ENCODE measurements at regions not wholly inside any gene's neighbourhood (a gene's known extent, or its start where the extent isn't known, plus 50 kb on each side); places are given as distances from the start of the nearest gene placed in this dataset.

- 41% methylated on average over 13 of the region's 18 CpGs for WGBS (ENCODE audit: insufficient coverage, low coverage, low lambda C conversion rate, missing lambda C conversion rate)
- Histone ChIP-seq H3K4me3 (no peak overlapping the region), H3K27ac (no peak overlapping the region), H3K4me1 (no peaks in the 10 kb centered on the region), H3K9me3 (no peaks in the 10 kb centered on the region), H3K27me3 (no peaks in the 10 kb centered on the region), H3K36me3 (no peaks in the 10 kb centered on the region)
- DNase-seq = no peak
- intact Hi-C loops (cut with DNase I) = no loop called here
- TF ChIP-seq POLR2A (IDR thresholded peaks at IDR 0.05) = no peak
- TF ChIP-seq CTCF (IDR thresholded peaks at IDR 0.05) = no peak
- no peak for ATAC-seq
Observed at GRCh38 chr16:86150641-86151238, 251.8 kb downstream of the IRF8 start.

- WGBS (ENCODE audit: insufficient coverage, low coverage, low lambda C conversion rate, missing lambda C conversion rate) = 74% methylated on average over 16 of the region's 22 CpGs
- Histone ChIP-seq H3K27ac (no peak overlapping the region), H3K27me3 (no peaks in the 10 kb centered on the region), H3K9me3 (no peaks in the 10 kb centered on the region), H3K4me3 (no peak overlapping the region), H3K4me1 (no peaks in the 10 kb centered on the region), H3K36me3 (no peaks in the 10 kb centered on the region)
- DNase-seq (no peak), ATAC-seq (no peak)
- intact Hi-C loops (cut with DNase I) = no loop called here
- TF ChIP-seq POLR2A (IDR thresholded peaks at IDR 0.05) (no peak), CTCF (IDR thresholded peaks at IDR 0.05) (no peak)
Observed at GRCh38 chr16:86151239-86151851, 252.4 kb downstream of the IRF8 start.

GRCh38 chr16:86156155-86156554, 257.2 kb downstream of the IRF8 start:
- H3K4me1 ChIP-seq = no peaks in the 10 kb centered on the region
- H3K9me3 ChIP-seq = no peaks in the 10 kb centered on the region
- no peaks in the 10 kb centered on the region for H3K36me3 ChIP-seq
- H3K27ac ChIP-seq = no peak overlapping the region
- WGBS (ENCODE audit: insufficient coverage, low coverage, low lambda C conversion rate, missing lambda C conversion rate) = 23% methylated on average over 3 of the region's 3 CpGs
- no peaks in the 10 kb centered on the region for H3K27me3 ChIP-seq
- ATAC-seq = no peak
- H3K4me3 ChIP-seq = no peak overlapping the region
- intact Hi-C loops (cut with DNase I) = no loop called here
- no peak for DNase-seq
- TF ChIP-seq POLR2A (IDR thresholded peaks at IDR 0.05) (no peak), CTCF (IDR thresholded peaks at IDR 0.05) (no peak)

GRCh38 chr16:86157616-86158247, 258.8 kb downstream of the IRF8 start:
- H3K9me3 ChIP-seq = no peaks in the 10 kb centered on the region
- no peak overlapping the region for H3K27ac ChIP-seq
- 47% methylated on average over 6 of the region's 6 CpGs for WGBS (ENCODE audit: insufficient coverage, low coverage, low lambda C conversion rate, missing lambda C conversion rate)
- DNase-seq (no peak), ATAC-seq (no peak)
- intact Hi-C loops (cut with DNase I) = no loop called here
- H3K36me3 ChIP-seq = no peaks in the 10 kb centered on the region
- TF ChIP-seq CTCF (IDR thresholded peaks at IDR 0.05) (no peak), POLR2A (IDR thresholded peaks at IDR 0.05) (no peak)
- no peak overlapping the region for H3K4me3 ChIP-seq
- H3K4me1 ChIP-seq = no peaks in the 10 kb centered on the region
- no peaks in the 10 kb centered on the region for H3K27me3 ChIP-seq
